ENCODE measurements at regions not wholly inside any gene's neighbourhood (a gene's known extent, or its start where the extent isn't known, plus 50 kb on each side); places are given as distances from the start of the nearest gene placed in this dataset.

DNA sequence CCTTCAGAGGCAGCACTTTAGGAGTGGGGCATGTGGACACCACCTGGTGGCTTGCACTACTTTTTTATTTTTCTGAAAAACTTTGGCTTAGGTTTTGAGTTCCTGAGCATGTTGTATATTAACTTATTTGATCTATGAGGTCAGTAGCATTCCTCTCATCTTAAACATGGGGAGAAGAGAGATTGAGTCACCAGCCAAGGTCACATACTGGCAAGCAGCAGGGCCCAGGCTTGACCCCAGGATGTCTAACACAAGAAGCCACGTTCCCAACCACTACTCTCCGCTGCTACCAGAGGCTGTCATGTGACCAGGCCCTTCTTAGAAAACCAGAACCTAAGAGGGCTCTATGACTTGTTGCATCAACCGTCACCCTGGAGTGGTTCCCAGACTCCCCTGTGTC, 210.3 kb upstream of the GPR26 start:
- no peak for DNase-seq (ENCODE audit: low spot score)

DNA sequence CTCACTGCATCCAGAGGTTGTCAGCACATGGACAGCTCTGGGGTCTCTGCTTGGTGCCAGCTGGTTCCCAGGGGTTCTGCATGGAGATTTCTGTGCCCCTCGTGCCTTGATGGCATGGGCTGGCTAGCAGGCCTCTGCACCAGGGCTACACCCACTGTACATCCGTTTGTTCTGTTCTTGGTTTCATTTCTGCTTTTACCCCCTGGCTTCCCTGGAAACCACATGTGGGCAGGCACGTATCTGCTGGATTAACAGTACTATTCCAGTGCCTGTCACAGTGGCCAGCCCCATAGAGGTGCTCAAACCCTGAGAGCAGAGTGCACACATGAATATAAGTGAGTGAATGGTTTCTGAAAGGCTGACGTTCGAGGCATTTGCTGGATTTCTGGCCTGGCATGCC, 207.2 kb upstream of the GPR26 start:
- DNase-seq (ENCODE audit: low spot score) = no peak

DNA sequence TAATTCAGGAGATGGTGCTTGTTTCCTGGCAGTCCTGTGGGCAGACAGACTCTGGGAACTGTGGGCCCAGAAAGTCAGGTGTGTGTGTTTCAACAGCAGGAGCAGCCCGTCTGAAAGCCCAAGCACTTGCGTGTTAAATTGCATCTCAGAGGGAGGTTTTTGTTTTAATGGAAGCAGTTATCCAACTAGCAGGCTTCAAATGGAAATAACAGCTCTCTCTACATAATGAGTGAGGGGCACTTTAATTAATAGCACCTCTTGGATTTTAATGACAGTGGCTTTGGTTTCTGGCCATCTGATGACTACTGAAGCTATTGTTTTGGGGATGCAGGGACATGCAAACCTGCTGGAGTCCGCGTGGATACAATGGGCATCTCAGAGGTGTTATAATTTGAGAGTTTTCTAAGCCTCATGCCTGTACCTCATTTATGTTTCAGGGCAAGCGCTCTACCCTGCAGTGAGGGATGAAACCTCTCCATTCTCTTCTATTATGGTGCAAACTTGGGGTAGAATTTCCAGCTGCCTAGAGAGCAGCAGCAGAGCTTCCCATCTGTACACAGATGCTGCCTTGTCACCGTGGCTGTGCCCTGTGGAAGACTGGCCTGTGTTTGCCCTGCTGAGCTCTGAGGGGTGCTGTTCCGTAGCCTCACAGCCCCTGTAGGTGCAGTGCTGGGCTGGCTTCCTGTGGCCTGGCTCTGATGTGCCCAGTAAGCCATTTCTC, 206.6 kb upstream of the GPR26 start:
- no peak for DNase-seq (ENCODE audit: low spot score)

GRCh38 chr10:123462246-123462645, 203.9 kb upstream of the GPR26 start:
- DNase-seq (ENCODE audit: low spot score) = no peak

- no peak for DNase-seq (ENCODE audit: low spot score)
Observed at GRCh38 chr10:123462756-123463155, 203.4 kb upstream of the GPR26 start.

GRCh38 chr10:123463181-123463580, 203.0 kb upstream of the GPR26 start:
- DNase-seq (ENCODE audit: low spot score) = no peak

- no peak for DNase-seq (ENCODE audit: low spot score)
Observed at GRCh38 chr10:123463698-123464097, 202.5 kb upstream of the GPR26 start.

DNA sequence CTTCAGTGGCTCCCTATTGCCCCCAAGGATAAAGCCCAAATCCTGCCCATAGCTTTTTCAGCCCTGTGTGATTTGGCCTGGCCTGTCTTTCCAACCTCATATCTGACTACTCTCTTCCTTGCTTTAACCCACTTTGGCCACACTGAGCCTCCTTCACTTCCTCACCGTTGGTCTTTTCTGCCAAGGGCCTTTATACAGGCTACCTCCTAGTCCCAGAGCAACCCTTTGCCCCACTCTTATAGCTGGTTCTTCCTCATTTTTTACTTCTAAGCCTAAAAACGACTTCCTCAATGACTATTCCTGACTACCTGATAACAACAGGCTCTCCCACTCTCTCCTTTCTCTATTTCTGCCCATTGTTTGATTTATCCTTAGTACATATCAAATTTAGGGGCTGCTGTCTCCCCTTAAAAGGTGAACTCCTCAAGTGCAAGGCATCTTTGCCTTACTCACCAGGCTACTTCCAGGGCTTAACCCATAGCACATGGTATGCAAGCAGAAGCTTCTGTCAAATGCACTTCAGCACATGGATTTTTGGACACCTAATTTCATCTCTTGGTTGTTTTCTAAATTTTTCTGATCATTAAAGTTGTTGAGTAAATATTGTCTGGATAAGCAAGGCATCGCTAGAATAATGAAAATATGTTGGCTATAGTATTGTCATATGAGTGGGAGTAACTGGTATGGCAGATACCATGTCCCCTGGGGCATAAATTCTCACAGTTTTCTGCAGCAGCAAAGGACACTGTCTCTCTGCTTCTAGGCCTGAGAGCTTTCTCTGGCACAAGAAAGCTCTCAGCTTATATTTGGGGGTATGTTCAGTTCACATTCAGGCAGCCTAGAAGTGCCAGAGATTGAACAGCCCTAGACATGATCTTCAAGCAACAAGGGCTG, 201.5 kb upstream of the GPR26 start:
- DNase-seq (ENCODE audit: low spot score) = no peak

DNA sequence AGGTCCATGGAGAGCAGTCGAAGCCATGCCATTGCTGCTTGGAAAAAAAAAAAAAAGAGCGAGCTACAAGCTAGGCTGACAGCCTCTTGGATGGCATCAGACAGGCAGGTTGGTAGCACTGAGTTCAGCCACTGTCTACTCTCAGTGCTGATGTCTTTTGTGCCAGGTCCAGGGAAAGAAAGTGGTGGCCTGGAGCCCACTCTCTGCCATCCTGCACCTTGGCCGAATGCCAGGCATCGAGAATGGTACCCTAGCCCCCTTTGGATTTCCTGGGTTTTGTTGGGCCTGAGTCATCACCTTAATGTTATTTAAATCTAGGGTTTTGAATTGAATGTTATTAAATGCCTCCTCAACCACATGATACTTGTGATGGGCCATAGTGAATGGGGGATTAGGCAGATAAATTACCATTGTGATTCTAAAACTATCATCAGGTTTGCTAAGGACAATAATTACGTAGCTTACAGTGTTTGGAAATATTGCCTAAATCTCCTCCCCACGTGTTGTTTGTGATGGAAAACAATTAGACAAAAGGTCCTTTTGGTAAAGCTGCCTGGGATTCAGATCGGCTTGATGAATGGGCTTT, 195.7 kb upstream of the GPR26 start:
- DNase-seq (ENCODE audit: low spot score) = no peak

DNA sequence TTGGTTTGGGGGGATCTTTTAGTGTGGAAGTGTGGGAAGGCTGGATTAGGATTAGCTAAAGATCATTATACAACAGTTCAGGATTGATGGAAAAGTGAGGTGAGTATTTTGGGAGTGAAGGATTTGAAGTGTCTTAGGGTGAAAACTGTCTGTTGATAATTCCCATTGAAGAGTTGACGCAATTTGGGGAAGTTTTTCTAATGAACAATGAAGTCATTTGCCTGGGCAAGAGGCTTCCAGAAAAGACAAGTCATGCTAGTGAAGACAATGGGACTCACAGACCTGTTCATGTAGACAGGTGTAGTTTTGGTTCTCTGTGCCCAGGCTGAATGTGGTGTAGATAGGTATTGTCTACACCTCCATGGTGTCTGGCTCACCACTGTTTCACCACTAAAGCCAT, 194.3 kb upstream of the GPR26 start:
- DNase-seq (ENCODE audit: low spot score) = no peak

- no peak for DNase-seq (ENCODE audit: low spot score)
Observed at GRCh38 chr10:123472606-123473005, 193.5 kb upstream of the GPR26 start.

DNA sequence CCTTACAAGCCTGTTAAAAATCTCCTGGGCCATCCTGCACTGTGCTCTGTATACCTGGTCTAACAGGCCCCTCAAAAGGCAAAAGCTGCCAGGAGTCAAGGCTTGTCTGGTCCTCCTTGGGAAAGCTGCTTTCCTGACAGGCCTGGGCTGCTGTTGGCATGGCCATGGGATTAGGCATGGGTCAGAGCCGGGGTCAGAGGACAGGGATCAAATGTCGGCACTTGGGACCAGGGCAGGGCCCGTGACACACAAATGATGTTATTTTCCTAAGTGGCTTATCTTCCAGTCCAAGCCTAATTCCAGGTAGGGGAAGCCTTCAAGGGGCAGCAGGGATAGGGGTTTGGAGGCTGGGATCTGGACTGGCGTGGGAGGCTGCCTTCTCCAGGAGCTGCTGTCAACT, 191.5 kb upstream of the GPR26 start:
- no peak for DNase-seq (ENCODE audit: low spot score)

GRCh38 chr10:123475466-123475865, 190.7 kb upstream of the GPR26 start:
- no peak for DNase-seq (ENCODE audit: low spot score)

- DNase-seq (ENCODE audit: low spot score) = no peak
Observed at GRCh38 chr10:123478116-123478515, 188.0 kb upstream of the GPR26 start.

DNA sequence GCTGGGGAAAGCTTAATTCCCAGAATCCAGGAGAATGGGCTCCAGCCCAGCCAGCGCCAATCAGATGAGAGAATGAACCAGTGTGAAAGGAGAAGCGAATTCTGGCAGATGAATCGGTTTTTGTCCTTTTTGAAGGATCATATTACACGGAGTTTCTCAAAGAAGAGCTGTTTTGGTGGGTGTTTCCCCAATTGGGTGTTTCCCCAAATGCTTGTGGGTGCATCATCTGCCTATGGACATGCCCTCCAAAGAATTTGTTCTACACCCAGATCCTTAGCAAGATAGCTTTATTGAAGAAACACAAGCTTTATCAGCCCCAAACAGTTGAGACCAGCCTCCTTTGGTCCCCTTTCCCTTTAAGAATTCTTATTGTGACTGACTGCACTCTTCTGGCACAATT, 186.5 kb upstream of the GPR26 start:
- no peak for DNase-seq (ENCODE audit: low spot score)

DNA sequence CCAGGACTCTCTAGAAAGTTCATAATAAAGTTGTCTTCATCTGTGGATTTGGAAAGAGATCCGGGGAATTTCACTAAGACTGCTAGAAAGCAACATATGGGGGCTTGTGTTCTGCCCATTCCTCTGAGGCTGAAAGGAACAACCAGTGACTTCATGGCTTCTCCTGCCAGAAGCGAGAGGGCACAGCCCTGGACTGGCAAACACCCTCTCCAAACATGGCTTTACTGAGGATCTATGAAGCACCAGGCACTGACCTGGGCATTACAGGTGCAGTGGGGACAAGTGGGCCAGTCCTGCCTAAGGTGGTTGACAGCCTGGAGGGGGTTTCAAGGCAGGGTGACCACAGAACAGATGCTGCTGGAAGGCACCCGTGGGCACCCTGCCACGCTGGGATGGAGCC, 185.8 kb upstream of the GPR26 start:
- no peak for DNase-seq (ENCODE audit: low spot score)

DNA sequence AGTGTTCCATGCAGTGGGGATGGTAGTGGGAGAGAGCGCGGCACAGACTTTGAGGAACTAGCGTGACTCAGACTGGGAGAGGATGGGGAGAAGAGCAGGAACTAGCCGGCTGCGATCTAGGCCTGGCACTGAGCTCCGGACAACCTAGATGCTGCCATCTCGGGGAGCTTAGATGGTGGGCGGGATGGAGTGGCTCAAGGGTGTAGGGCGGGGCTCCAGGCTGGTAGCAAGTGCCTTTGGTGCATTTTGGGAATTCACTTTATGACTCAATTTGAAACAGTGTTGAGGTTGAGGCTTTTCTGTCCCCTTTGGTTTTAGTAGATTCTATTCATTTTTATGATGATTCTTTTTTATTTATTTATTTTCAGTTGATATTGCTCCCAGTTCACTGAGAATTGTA, 185.3 kb upstream of the GPR26 start:
- no peak for DNase-seq (ENCODE audit: low spot score)

DNA sequence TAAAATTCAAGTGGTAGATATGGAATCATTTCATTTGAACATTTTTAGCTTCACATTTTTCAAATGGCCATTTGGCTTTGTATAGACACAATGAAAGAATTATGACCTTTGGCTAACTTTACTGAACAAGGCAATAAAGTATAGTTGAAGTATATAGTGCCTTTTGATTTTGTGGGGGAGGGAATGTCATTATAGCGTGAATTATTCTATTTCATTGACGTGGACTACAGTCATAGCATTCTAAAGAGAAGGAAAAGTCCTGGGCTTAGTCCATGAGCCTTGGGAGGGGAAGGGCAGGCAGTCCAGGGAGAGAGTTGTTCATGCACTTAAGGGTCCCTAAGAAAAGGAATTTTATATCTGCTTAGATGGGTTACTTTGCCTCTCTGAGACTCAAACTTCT, 181.4 kb upstream of the GPR26 start:
- DNase-seq (ENCODE audit: low spot score) = no peak

- no peak for DNase-seq (ENCODE audit: low spot score)
Observed at GRCh38 chr10:123485341-123485960, 180.7 kb upstream of the GPR26 start.

GRCh38 chr10:123488436-123488835, 177.7 kb upstream of the GPR26 start:
- no peak for DNase-seq (ENCODE audit: low spot score)

DNA sequence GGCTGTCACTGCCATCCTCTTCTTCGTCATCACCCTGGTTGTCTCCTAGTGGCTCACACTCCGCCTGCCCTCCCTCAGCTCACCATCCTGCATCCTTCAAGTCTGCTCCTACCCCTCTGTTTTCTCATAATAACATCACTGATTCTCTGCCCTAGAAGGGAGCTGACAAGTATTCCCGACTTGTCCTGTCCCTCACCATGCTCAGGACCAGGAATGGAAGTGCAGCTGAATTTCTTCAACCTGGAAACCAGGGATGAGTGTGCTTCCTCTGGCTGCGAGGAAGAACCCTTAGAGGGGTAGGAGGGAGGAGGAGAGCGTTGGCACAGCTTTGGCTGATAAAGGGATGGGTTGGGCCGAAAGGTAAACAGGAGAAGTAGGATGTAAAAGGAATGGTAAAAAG, 174.8 kb upstream of the GPR26 start:
- no peak for DNase-seq (ENCODE audit: low spot score)

DNA sequence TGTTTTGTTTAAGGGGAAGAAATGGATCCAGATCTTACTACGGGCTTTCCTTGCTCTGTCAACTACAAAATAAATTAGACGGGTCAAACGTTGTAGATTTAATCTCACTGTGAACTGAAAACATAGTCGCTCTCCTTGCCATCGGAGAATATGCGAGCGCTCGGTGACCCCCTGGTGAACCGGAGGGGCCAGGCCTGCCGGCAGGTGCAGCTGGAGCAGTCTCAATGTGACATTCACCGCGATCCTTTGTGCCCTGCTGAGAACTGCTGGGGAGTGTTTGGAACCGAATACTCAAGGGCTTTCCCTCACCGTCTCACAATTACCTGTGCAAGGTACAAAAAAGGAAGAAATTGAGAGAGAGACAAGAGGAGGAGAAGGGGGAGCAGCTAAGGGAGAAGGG, 174.1 kb upstream of the GPR26 start:
- DNase-seq (ENCODE audit: low spot score) = no peak

DNA sequence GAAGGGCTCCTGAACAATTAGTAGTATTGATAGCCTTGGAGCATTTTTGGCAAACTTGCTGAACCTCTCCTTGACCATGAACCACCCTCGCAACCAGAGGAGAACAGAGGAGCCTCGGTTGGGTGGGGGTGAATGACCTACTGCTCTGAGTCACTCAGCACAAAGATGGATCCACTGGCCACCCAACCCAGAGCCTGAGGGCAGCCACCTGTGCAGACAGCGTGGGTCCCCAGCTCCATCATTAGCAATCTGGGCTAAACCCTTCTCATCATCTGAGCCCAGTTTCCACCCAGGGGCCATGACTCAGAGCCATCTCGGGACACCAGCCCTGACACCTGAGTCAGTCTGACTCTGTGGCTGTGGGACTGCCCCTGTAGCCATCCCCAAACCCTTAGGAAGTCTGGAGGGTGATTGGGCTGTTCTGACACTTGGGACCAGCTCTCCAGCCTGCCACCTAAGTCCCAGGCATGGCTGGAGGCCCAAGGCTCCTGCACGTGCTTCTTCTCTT, 171.8 kb upstream of the GPR26 start:
- no peak for DNase-seq (ENCODE audit: low spot score)
